IMR-90 (cell line): ENCODE measurements at regions not wholly inside any gene's neighbourhood (a gene's known extent, or its start where the extent isn't known, plus 50 kb on each side); places are given as distances from the start of the nearest gene placed in this dataset.

ENCODE experiments used
- ATAC-seq: fragments of 200-7000 bp; cut with Tn5 transposase; 2 replicates; pipeline ENCODE4 v1.9.1; 2020; ENCODE audit warnings: low read depth, mild to moderate bottlenecking, moderate library complexity
- BruUV-seq: library from RNA; stranded (reverse); fragments of 400-500 nt; replicated peaks from 2 replicates; lab custom pipeline; 2021; lab: Mats Ljungman, UMichigan
- CTCF ChIA-PET: fragments of 300-600 bp; formaldehyde crosslinking; extraction: SDS; loops from one replicate; lab custom pipeline; 2021; ENCODE audit warnings: antibody characterized with exemption; lab: Yijun Ruan, JAX
- POLR2A ChIA-PET: fragments of 300-600 bp; sonication (Branson Sonifier 250); formaldehyde crosslinking; loops from one replicate; lab custom pipeline; 2022; ENCODE audit warnings: antibody characterized with exemption; ENCODE audit not compliant: unreplicated experiment; lab: Charles Lee
- DNase-seq: peaks from one replicate; pipeline ENCODE4 v3.0.0; 2013
- H2AFZ ChIP-seq: replicated peaks from 2 replicates; pipeline ENCODE3; 2013; ENCODE audit warnings: low read length, mild to moderate bottlenecking; ENCODE audit not compliant: poor library complexity
- H2AK5ac ChIP-seq: 2 replicates; pipeline ENCODE4 v1.6.1; 2013; ENCODE audit warnings: low read depth, low read length, inconsistent platforms
- H2AK9ac ChIP-seq: replicated peaks from 2 replicates; pipeline ENCODE3; 2013; ENCODE audit warnings: mild to moderate bottlenecking, low read depth, low read length, moderate library complexity; ENCODE audit not compliant: poor library complexity
- H2BK120ac ChIP-seq: 2 replicates; pipeline ENCODE4 v1.6.1; 2013; ENCODE audit warnings: low read depth, low read length, inconsistent platforms
- H2BK15ac ChIP-seq: 3 replicates; pipeline ENCODE4 v1.6.1; 2013; ENCODE audit warnings: low read depth, low read length, inconsistent platforms
- H2BK20ac ChIP-seq: 2 replicates; pipeline ENCODE4 v1.6.1; 2013; ENCODE audit warnings: low read depth, mild to moderate bottlenecking, inconsistent platforms, low read length, moderate library complexity
- H2BK5ac ChIP-seq: 2 replicates; pipeline ENCODE4 v1.6.1; 2013; ENCODE audit warnings: mild to moderate bottlenecking, low read depth, low read length, inconsistent platforms; ENCODE audit not compliant: poor library complexity, severe bottlenecking
- H3K14ac ChIP-seq: replicated peaks from 2 replicates; pipeline ENCODE4 v1.6.1; 2013; ENCODE audit warnings: low read depth, low read length, inconsistent platforms
- H3K18ac ChIP-seq: 2 replicates; pipeline ENCODE4 v1.6.1; 2013; ENCODE audit warnings: low read depth, low read length, control low read depth
- H3K23ac ChIP-seq: 2 replicates; pipeline ENCODE4 v1.6.1; 2013; ENCODE audit warnings: low read depth, low read length, inconsistent platforms
- H3K27ac ChIP-seq: 2 replicates; pipeline ENCODE4 v1.5.1; 2013; ENCODE audit warnings: mild to moderate bottlenecking, control low read depth, low read length; ENCODE audit not compliant: insufficient read depth
- H3K27me3 ChIP-seq: 2 replicates; pipeline ENCODE4 v1.6.1; 2013; ENCODE audit warnings: low read length; ENCODE audit not compliant: control insufficient read depth, insufficient read depth
- H3K36me3 ChIP-seq: 2 replicates; pipeline ENCODE4 v1.6.1; 2013; ENCODE audit warnings: low read length, mixed read lengths; ENCODE audit not compliant: control insufficient read depth, insufficient read depth
- H3K4ac ChIP-seq: 2 replicates; pipeline ENCODE4 v1.6.1; 2013; ENCODE audit warnings: low read depth, low read length, inconsistent platforms
- H3K4me1 ChIP-seq: 2 replicates; pipeline ENCODE4 v1.6.1; 2013; ENCODE audit warnings: low read length, mixed read lengths; ENCODE audit not compliant: control insufficient read depth, insufficient read depth
- H3K4me2 ChIP-seq: 2 replicates; pipeline ENCODE4 v1.6.1; 2013; ENCODE audit warnings: low read depth, mild to moderate bottlenecking, control low read depth, low read length, moderate library complexity
- H3K4me3 ChIP-seq: 2 replicates; pipeline ENCODE4 v1.5.1; 2013; ENCODE audit warnings: low read depth, mild to moderate bottlenecking, control low read depth, low read length, moderate library complexity; ENCODE audit not compliant: insufficient read depth
- H3K56ac ChIP-seq: 2 replicates; pipeline ENCODE4 v1.6.1; 2013; ENCODE audit warnings: low read length, inconsistent platforms; ENCODE audit not compliant: insufficient read depth; ENCODE audit errors: extremely low read depth
- H3K79me1 ChIP-seq, 2 experiments: 2 replicates each; pipeline ENCODE4 v1.6.1; 2013; ENCODE audit warnings: low read length in 2 of 2, inconsistent platforms in 1 of 2, low read depth in 1 of 2
- H3K9ac ChIP-seq: 2 replicates; pipeline ENCODE4 v1.6.1; 2013; ENCODE audit warnings: low read depth, low read length, control low read depth
- H3K9me1 ChIP-seq: 2 replicates; pipeline ENCODE4 v1.6.1; 2013; ENCODE audit warnings: low read length, inconsistent platforms; ENCODE audit not compliant: insufficient read depth
- H3K9me3 ChIP-seq: 2 replicates; pipeline ENCODE4 v1.6.1; 2013; ENCODE audit warnings: low read length; ENCODE audit not compliant: control insufficient read depth, insufficient read depth
- H4K20me1 ChIP-seq: 2 replicates; pipeline ENCODE4 v1.6.1; 2013; ENCODE audit warnings: low read length, inconsistent platforms; ENCODE audit not compliant: insufficient read depth
- H4K5ac ChIP-seq: 2 replicates; pipeline ENCODE4 v1.6.1; 2013; ENCODE audit warnings: mild to moderate bottlenecking, low read depth, low read length, control low read depth
- H4K8ac ChIP-seq, 2 experiments: 2 replicates each; pipeline ENCODE4 v1.6.1; 2013; ENCODE audit warnings: low read depth in 2 of 2, low read length in 2 of 2, control low read depth in 1 of 2, inconsistent platforms in 1 of 2
- H4K91ac ChIP-seq: 2 replicates; pipeline ENCODE4 v1.6.1; 2013; ENCODE audit warnings: low read depth, low read length, inconsistent platforms; ENCODE audit not compliant: insufficient read depth
- CEBPB ChIP-seq: IDR thresholded peaks from 2 replicates; pipeline ENCODE4 v1.6.1; 2012; ENCODE audit warnings: low read depth, low read length, improper control_type of control experiment
- ELK1 ChIP-seq: fragments of 150-350 bp; IDR thresholded peaks from 2 replicates; pipeline ENCODE4 v1.6.1; 2016; ENCODE audit warnings: low read depth, mild to moderate bottlenecking, low read length, moderate library complexity, borderline replicate concordance
- MAFK ChIP-seq: IDR thresholded peaks from 2 replicates; pipeline ENCODE4 v1.6.1; 2012; ENCODE audit warnings: low read depth, low read length, improper control_type of control experiment
- MAZ ChIP-seq: IDR thresholded peaks from 2 replicates; pipeline ENCODE4 v1.6.1; 2012; ENCODE audit warnings: low read depth, mild to moderate bottlenecking, low read length, improper control_type of control experiment, moderate library complexity, borderline replicate concordance
- NFE2L2 ChIP-seq: fragments of 150-350 bp; IDR thresholded peaks from 2 replicates; pipeline ENCODE4 v1.6.1; 2016; ENCODE audit warnings: low read depth, mild to moderate bottlenecking, low read length
- POLR2A ChIP-seq: IDR thresholded peaks from 2 replicates; pipeline ENCODE4 v1.6.1; 2012; ENCODE audit warnings: mild to moderate bottlenecking, low read depth, low read length
- RAD21 ChIP-seq: IDR thresholded peaks from 2 replicates; pipeline ENCODE4 v1.6.1; 2012; ENCODE audit warnings: low read length, improper control_type of control experiment
- USF2 ChIP-seq: fragments of 150-350 bp; IDR thresholded peaks from 2 replicates; pipeline ENCODE4 v1.6.1; 2017; ENCODE audit warnings: mild to moderate bottlenecking, antibody characterized with exemption, low read length, low read depth
- WGBS, 2 experiments: methylation state at CpG; one replicate each; pipeline versions ENCODE4 v1.1.5 to v1.1.7; 2013; ENCODE audit warnings: missing lambda C conversion rate in 2 of 2; ENCODE audit not compliant: insufficient read length in 1 of 2; ENCODE audit errors: extremely low coverage in 2 of 2; 5-methylcytosine and 5-hydroxymethylcytosine counted together
- dilution Hi-C: fragments of 300-500 bp; cut with HindIII; formaldehyde crosslinking; loops from one replicate; pipeline ENCODE4 v1.14.3; 2018; ENCODE audit warnings: low sequenced_read_pairs; ENCODE audit not compliant: unreplicated experiment
- in situ Hi-C: fragments of 300-500 bp; cut with MboI; formaldehyde crosslinking; loops from 3 replicates; pipeline ENCODE4 v1.14.3; 2019; ENCODE audit warnings: low sequenced_read_pairs, inconsistent platforms, mixed read lengths
- intact Hi-C: fragments of 100-400 bp; cut with micrococcal nuclease; formaldehyde crosslinking; loops from 2 replicates; pipeline ENCODE4 v1.10.0; 2022

DNA sequence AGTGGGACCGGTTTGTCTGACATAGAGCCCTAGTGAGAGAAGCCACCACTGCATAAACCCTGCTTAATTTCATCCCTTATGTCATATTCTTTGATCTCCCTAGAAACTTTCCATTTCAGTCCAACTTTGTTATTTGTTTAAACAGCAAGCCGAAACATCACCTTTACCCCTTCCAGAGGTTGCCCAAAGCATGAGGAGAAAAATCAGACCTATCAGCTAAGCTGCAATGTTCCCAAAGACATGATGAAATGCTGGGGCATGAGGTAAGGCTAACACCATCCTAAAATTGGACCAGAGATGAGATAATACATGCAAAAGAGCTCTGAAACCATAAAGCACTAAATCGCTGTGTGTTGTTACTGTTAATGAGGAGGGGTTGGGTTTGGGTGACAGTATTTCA, 447.9 kb upstream of the ACVR2A start:
- H2AK5ac ChIP-seq = no peak overlapping the region
- no peak overlapping the region for H2AK9ac ChIP-seq
- WGBS, 2 experiments = no CpG with 5 or more reads among the region's 3 CpGs
- H2AFZ ChIP-seq = no peak overlapping the region
- no peaks in the 10 kb centered on the region for H3K4me1 ChIP-seq
- no peak overlapping the region for H3K18ac ChIP-seq
- no peak overlapping the region for H3K27ac ChIP-seq
- no peak overlapping the region for H3K56ac ChIP-seq
- H3K14ac ChIP-seq = no peak overlapping the region
- no peak overlapping the region for H3K4me2 ChIP-seq
- H4K5ac ChIP-seq = no peak overlapping the region
- H2BK15ac ChIP-seq = no peak overlapping the region
- no peaks in the 10 kb centered on the region for H3K9me1 ChIP-seq
- no peak overlapping the region for H3K9ac ChIP-seq
- H3K36me3 ChIP-seq = no peaks in the 10 kb centered on the region
- DNase-seq (no peak), ATAC-seq (no peak)
- H2BK5ac ChIP-seq = no peak overlapping the region
- no peak overlapping the region for H3K4me3 ChIP-seq
- no peaks in the 10 kb centered on the region for H3K79me1 ChIP-seq
- H3K23ac ChIP-seq = no peak overlapping the region
- H4K20me1 ChIP-seq = no peaks in the 10 kb centered on the region
- H4K8ac ChIP-seq = no peak overlapping the region
- no peak overlapping the region for H3K4ac ChIP-seq
- H2BK20ac ChIP-seq = no peak overlapping the region
- POLR2A ChIA-PET = interaction anchor here (0.6 kb wide), 1 partner anchor 291 kb away, joined by 8 read pairs; no protein-coding TSS in a partner anchor
- TF ChIP-seq MAFK = no peak
- TF ChIP-seq CEBPB = no peak
- TF ChIP-seq RAD21 = no peak
- TF ChIP-seq USF2 = no peak
- TF ChIP-seq POLR2A = no peak
- no peak for TF ChIP-seq ELK1
- no peak for TF ChIP-seq NFE2L2
- no peak for TF ChIP-seq MAZ
- no peak overlapping the region for H2BK120ac ChIP-seq
- dilution Hi-C loops = no loop called here
- no peak overlapping the region for H4K91ac ChIP-seq
- intact Hi-C loops = no loop called here
- BruUV-seq = no TSS peak
- in situ Hi-C loops = no loop called here
- H3K27me3 ChIP-seq = no peaks in the 10 kb centered on the region
- CTCF ChIA-PET = no interaction called here
- H3K9me3 ChIP-seq = no peaks in the 10 kb centered on the region
